ENCODE measurements at regions not wholly inside any gene's neighbourhood (a gene's known extent, or its start where the extent isn't known, plus 50 kb on each side); places are given as distances from the start of the nearest gene placed in this dataset.
A peak's percentile ranks its signal among the peaks of the same experiment; 100 is the strongest.

- peak in 1 of 3 donors; percentile 6 for DNase-seq
- WGBS, 2 donors, result 81 to 87% methylated on average over 7 of the region's 7 CpGs
- Histone ChIP-seq H3K9me3 (ENCODE audit: control insufficient read depth in 4 of 4, insufficient read depth in 3 of 4, low read length in 3 of 4) (peaks cover 0 to 5% (median 0%) of the 10 kb centered on the region in 4 donors), H3K4me3 (no peak overlapping the region), H3K9ac (ENCODE audit: insufficient read depth in 1 of 2, low read length in 2 of 2) (no peak overlapping the region), H3K27ac (ENCODE audit: low read depth in 1 of 2, low read length in 1 of 2) (no peak overlapping the region), H3K4me1 (ENCODE audit: control insufficient read depth in 5 of 5, insufficient read depth in 5 of 5, low read length in 5 of 5) (no peaks in the 10 kb centered on the region), H3K36me3 (ENCODE audit: control insufficient read depth in 4 of 4, insufficient read depth in 4 of 4, low read length in 4 of 4) (no peaks in the 10 kb centered on the region), H3K27me3 (ENCODE audit: control insufficient read depth in 3 of 3, insufficient read depth in 3 of 3, low read length in 2 of 3) (no peaks in the 10 kb centered on the region)
- no peak for ATAC-seq (ENCODE audit: insufficient read depth, low FRiP score)
- no peak for TF ChIP-seq CTCF (IDR thresholded peaks at IDR 0.05; ENCODE audit: control extremely low read depth, extremely low read depth)
Observed at GRCh38 chr2:44051593-44052347, 56.0 kb upstream of the LRPPRC start.

GRCh38 chr2:44052584-44052983 is 56.8 kb upstream of the LRPPRC start:
- ATAC-seq (ENCODE audit: insufficient read depth, low FRiP score), result no peak

GRCh38 chr2:44053052-44053451 is 57.3 kb upstream of the LRPPRC start:
- Histone ChIP-seq H3K9ac (ENCODE audit: insufficient read depth in 1 of 2, low read length in 2 of 2) (no peak overlapping the region), H3K4me1 (ENCODE audit: control insufficient read depth in 5 of 5, insufficient read depth in 5 of 5, low read length in 5 of 5) (no peaks in the 10 kb centered on the region), H3K4me3 (no peak overlapping the region), H3K36me3 (ENCODE audit: control insufficient read depth in 4 of 4, insufficient read depth in 4 of 4, low read length in 4 of 4) (no peaks in the 10 kb centered on the region), H3K27me3 (ENCODE audit: control insufficient read depth in 3 of 3, insufficient read depth in 3 of 3, low read length in 2 of 3) (no peaks in the 10 kb centered on the region), H3K9me3 (ENCODE audit: control insufficient read depth in 4 of 4, insufficient read depth in 3 of 4, low read length in 3 of 4) (peaks cover 0 to 5% (median 0%) of the 10 kb centered on the region in 4 donors), H3K27ac (ENCODE audit: low read depth in 1 of 2, low read length in 1 of 2) (no peak overlapping the region)
- DNase-seq (no peak), ATAC-seq (ENCODE audit: insufficient read depth, low FRiP score) (no peak)
- 73 to 90% methylated on average over 2 of the region's 2 CpGs for WGBS, 2 donors
- no peak for TF ChIP-seq CTCF (IDR thresholded peaks at IDR 0.05; ENCODE audit: control extremely low read depth, extremely low read depth)

More at GRCh38 chr2:44052584-44052983, 56.8 kb upstream of the LRPPRC start:
- Histone ChIP-seq H3K9ac (ENCODE audit: insufficient read depth in 1 of 2, low read length in 2 of 2) (no peak overlapping the region), H3K36me3 (ENCODE audit: control insufficient read depth in 4 of 4, insufficient read depth in 4 of 4, low read length in 4 of 4) (no peaks in the 10 kb centered on the region), H3K27me3 (ENCODE audit: control insufficient read depth in 3 of 3, insufficient read depth in 3 of 3, low read length in 2 of 3) (no peaks in the 10 kb centered on the region), H3K4me3 (no peak overlapping the region), H3K9me3 (ENCODE audit: control insufficient read depth in 4 of 4, insufficient read depth in 3 of 4, low read length in 3 of 4) (peaks cover 0 to 5% (median 0%) of the 10 kb centered on the region in 4 donors), H3K27ac (ENCODE audit: low read depth in 1 of 2, low read length in 1 of 2) (no peak overlapping the region), H3K4me1 (ENCODE audit: control insufficient read depth in 5 of 5, insufficient read depth in 5 of 5, low read length in 5 of 5) (no peaks in the 10 kb centered on the region)
- DNase-seq, result no peak
- TF ChIP-seq CTCF (IDR thresholded peaks at IDR 0.05; ENCODE audit: control extremely low read depth, extremely low read depth), result no peak
- WGBS, 2 donors, result 85 to 88% methylated on average over 8 of the region's 8 CpGs

Data from lung (tissue), 11 donors.